NCI-H1417 (cell line): ENCODE measurements at regions not wholly inside any gene's neighbourhood (a gene's known extent, or its start where the extent isn't known, plus 50 kb on each side); places are given as distances from the start of the nearest gene placed in this dataset.
"Not testable (repeated sequence)": the region's sequence is repeated elsewhere in the genome, so short reads cannot be mapped to it uniquely, and the experiment has no call there.

Source experiments
- DNase-seq, 3 experiments: peaks; one replicate each; lab custom pipeline; 2025; lab: John Stamatoyannopoulos, UW

DNA sequence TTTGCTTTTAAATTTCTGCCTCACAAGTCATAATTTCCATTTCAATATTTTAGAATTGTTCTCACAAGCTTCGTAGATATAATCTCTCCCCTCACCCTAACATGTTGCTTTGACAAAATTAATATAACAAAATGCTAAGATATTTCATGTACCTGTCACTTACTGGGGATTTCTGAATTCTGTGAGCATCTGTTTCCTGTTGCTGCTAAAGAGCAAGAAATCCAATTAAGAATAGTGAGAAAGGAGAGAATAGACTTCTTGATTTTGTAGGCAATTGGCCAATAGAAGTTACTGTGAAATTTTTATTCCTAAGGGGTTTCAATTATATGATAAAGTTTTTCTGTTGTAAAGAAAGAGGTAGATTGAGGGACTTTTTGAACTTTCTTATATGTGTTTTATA, 796.5 kb upstream of the ARRDC3 start:
- DNase-seq: no peak

DNA sequence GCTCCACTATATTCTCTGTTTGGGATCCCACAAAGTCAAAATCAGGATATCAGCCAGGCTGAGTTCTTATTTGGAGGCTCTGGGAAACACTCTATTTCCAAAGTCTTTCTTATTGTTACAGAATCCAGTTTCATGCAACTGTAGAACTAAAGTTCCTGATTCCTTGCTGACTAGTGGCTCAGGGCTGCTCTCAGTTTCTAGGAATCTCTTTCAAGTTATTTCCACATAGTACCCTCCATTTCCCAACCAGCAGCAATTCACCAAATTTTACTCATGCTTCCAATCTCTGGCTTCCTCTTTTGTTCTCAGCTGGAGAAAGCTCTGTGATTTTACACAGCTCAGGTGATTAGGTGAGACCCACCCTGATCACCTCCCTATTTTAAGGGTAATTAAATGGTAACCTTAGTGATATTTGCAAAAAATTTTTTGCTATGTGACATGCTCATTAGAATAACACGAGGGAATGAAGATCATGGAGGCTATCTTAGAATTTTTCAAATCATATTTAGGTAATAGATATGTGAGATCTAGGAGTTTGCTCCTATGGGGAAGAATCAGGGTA, 794.9 kb upstream of the ARRDC3 start:
- DNase-seq: no peak

DNA sequence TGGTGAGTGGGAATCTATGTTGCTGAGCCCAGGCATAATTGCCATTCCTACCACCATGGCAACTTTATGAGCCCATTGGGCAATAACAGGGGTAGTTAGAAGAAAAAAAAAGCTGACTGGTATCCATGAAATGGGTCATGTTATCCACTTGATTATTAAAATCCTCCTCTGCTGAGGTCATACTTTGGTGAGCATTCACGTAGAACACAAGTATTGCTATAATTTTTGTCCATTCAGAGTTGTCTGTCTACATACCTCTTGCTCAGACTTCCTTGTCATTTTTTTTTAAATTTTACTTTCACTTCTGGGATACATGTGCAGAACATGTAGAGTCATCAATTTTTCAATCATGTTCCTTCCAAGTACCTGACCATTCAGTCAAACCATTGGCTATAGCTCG, 780.8 kb upstream of the ARRDC3 start:
- DNase-seq: no peak

DNA sequence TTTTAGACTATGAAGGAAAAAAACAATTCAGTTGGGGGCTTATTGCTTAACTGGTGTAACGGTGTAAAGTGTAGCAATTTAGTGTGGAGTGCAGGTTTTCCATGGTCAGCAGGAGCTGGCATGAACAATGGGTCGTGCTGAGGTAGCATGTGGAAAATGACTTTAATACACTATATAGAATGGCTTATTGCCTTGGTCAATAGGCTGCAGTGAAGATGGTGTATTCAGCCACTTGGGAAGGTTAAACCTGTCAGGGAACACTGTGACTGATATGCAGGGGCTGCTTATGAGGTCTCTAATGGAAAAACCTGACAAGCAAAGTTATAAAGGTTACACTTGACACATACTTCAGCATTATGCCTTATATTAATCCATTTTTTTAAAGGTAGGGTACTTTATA, 764.7 kb upstream of the ARRDC3 start:
- peak in 2 of 3 experiments; percentile 36 to 77 for DNase-seq

GRCh38 chr5:92147266-92147665, 764.1 kb upstream of the ARRDC3 start:
- peak; percentile 12 to 94 (median 63) for DNase-seq

GRCh38 chr5:92145852-92146251, 762.7 kb upstream of the ARRDC3 start:
- DNase-seq: peak in 2 of 3 experiments; percentile 2 to 75

DNA sequence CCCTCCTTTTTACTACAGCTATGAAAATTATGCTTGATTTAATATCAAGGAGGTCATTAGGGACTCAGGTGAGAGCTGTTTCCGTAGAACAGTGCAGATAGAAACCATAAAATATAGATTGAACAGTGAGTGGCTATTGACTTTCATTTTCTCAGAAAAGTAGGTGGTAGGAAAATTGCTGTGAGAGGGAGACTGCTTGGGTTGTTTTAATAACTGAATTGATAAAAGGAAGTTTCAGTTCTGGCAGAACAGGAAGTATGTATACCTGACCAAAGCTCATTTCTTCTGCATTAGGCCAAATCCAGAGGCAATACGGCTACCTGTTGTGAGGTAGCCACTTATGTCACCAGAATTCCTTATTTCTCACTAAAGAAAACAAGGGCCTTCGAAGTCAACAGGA, 761.7 kb upstream of the ARRDC3 start:
- DNase-seq: no peak

DNA sequence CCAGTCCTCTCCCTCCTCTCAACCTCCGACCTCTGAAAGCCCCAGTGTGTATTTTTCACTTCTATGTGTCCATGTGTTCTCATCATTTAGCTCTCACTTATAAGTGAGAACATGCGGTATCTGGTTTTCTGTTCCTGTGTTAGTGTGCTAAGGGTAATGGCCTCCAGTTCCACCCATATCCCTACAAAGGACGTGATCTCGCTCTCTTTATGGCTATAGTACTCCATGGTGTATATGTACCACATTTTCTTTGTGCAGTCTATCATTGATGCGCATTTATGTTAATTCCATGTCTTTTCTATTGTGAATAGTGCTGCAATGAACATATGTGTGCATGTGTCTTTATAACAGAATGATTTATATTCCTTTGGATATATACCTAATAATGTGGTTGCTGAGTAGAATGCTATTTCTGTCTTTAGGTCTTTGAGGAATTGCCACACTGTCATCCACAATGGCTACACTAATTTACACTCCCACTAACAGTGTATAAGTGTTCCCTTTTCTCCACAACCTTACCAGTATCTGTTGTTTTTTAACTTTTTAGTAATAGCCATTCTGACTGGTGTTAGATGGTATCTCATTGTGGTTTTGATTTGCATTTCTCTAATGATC, 749.3 kb upstream of the ARRDC3 start:
- DNase-seq: not testable (repeated sequence)

GRCh38 chr5:92126182-92126581, 743.1 kb upstream of the ARRDC3 start:
- no peak for DNase-seq

- DNase-seq: no peak
Measured at GRCh38 chr5:92119110-92119509, 736.0 kb upstream of the ARRDC3 start.

DNA sequence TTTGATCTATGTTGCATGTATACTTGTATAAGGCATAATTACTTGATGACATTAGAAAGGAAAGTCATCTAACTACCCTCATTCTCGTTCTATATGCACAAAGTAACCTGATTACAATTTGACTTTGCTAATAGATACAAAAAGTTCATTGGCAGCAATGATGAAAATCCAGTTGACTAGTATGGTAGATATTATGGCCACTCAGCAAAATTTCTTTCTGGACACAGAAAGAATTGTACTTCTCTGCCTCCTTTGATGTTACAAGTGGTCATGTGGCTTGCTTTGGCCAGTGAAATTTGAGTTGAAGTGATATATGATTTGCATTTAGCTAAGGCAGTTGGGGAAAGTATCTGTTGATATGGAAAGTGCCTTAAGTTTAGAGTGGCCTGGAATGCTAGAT, 723.7 kb upstream of the ARRDC3 start:
- DNase-seq: no peak

DNA sequence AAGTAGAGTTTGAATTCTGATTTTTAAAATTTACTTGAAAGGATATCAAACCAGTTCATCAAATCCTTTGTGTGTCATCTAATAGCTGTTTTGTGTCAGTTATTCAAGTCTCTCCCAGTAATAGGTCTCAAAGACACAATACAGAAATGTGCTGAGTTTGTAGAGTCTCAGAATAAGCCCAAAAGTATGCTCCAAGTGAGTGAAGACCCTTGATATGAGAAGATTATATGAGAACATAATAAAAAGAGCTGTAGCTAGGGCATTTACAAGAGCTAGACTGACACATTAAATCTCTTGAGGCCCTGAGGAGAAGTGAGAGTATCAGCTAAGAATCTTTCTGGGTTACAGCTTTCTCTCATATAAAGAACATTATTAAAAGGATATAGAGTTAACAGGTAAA, 721.0 kb upstream of the ARRDC3 start:
- DNase-seq: no peak

DNA sequence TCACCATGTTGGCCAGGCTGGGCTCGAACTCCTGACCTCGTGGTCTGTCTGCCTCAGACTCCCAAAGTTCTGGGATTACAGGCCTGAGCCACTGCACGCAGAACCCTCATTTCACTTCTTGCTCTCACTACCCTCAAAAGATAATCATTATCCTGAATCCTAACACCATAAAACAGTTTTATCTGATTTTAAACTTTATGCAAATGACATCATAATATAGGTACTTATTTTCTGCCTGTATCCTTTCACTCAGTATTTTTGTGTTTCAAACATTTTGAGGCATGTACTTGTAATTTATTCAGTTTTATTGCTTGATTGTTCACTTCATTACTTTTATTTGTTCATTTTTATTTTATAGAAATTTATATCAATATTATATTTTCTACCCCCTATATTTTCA, 719.2 kb upstream of the ARRDC3 start:
- DNase-seq: no peak

DNA sequence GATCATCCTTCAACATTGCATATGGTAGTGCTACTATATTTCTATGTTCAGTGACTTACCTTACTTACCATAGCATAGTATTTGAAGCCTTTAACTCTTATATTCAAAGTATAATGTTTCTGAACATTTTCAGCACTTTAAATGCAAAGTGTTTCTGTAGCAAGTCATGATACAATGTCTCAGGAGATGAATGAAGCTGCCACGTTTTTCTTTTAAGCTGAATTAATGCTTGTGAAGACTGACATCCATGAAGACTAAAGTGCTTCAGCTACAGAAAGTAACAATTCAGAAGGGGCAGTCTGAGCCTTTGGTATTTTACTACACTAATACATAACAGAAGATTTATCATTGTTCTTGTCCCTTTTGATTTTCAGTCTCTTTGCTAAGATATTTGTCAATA, 709.1 kb upstream of the ARRDC3 start:
- DNase-seq: no peak

GRCh38 chr5:92086059-92086811, 703.1 kb upstream of the ARRDC3 start:
- DNase-seq: no peak

- no peak for DNase-seq
Measured at GRCh38 chr5:92081958-92082712, 699.0 kb upstream of the ARRDC3 start.

GRCh38 chr5:92070786-92071185, 687.7 kb upstream of the ARRDC3 start:
- DNase-seq: no peak

GRCh38 chr5:92064993-92065392, 681.9 kb upstream of the ARRDC3 start:
- no peak for DNase-seq

DNA sequence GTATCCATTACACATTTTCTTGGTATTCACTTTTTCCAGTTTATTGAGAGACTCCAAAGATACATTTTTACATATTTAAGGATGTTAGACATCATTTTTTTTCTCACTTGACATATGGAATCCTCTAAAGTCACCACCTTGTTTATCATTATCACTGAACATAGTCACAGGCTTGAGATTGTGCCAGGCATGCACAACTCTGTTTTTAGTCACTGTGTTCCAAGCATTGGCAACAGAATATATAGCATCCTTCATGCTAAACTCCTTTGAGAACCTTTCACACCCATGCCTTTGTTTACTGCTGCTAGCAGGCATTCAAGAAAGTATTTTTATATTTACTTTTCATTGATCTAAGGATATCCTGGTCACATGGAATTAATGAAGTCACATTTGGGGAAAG, 668.6 kb upstream of the ARRDC3 start:
- DNase-seq: no peak

DNA sequence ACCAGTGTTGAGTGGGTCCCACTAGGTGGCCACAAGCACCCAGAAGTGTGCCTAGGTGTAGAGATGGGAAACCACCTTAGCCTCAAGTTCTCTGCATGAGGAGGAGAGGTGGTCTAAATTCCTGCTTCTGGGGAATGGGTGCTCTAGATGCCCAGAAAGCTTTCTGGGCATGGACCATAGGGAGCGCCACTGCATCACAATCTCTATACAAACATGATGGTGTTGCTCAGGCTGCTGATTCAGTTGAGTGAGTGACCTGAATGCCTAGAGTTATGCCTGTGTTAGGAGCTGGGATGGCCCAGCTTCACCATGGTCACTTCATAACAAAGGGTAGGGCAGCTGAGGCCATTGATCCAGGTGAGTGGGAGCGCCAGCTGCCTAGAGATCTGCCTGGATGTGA, 667.9 kb upstream of the ARRDC3 start:
- DNase-seq: no peak

DNA sequence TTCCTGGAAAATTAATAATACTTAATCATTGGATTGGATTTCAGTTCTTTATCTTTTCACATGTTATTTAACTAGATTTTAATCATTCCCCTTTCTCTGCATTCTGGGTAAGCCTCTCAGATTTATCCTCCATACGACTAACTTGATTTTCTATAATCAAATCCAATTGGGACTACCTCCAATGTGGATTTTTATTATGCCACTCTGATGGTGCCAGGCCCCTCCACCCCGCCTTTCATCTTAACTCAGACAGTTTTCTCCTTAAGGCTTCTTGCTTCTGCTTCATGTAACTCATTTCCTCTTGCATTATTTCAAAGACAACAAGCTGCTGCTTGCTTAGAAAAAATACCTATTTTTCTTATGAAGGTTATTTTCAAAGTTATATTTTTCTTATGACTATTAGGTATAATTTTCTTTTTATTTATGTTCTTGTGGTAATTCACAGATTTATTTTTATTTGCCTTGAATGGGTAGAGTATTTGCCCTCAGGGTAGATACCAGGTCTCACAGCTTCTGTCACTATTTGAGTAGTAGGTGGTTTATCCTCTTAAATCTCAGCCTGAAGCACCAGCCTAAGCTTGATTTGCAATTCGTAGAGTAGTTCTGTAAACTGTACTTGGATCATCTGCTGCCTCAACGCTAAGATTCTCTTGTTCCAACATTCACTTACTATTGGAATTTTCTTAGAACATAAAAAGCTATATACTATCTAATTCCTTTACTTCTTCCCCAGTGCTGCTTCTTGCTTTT, 659.0 kb upstream of the ARRDC3 start:
- peak in 1 of 3 experiments; percentile 16 for DNase-seq

DNA sequence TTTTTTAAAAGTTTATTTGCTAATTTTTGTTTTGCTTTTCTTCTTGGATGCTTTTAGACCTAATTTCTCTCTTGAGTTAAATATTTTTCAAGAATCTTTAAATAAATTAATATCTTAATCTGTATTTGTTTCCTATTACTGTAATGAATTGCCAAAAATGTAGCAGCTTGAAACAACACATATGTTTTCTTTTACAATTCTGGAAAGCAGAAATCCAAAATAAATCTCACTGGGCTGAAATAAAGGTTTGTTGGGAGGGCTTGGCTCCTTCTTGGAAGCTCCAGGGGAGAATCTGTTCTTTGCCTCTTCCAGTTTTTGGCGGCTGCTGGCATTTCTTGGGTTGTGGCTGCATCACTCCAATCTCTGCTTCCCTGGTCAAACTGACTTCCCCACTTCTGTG, 658.1 kb upstream of the ARRDC3 start:
- DNase-seq: no peak
